Neural cell (in vitro differentiated cells): ENCODE measurements at regions not wholly inside any gene's neighbourhood (a gene's known extent, or its start where the extent isn't known, plus 50 kb on each side); places are given as distances from the start of the nearest gene placed in this dataset.

ENCODE experiments used
- CTCF ChIP-seq: fragments of 450-650 bp; IDR thresholded peaks from 2 replicates; pipeline ENCODE4 v1.5.1; 2014; ENCODE audit warnings: antibody characterized with exemption, mild to moderate bottlenecking, moderate library complexity; ENCODE audit not compliant: poor library complexity, severe bottlenecking
- EP300 ChIP-seq: fragments of 450-650 bp; conservative IDR thresholded peaks from 2 replicates; pipeline ENCODE4 v1.6.1; 2014; ENCODE audit warnings: antibody characterized with exemption, mild to moderate bottlenecking, moderate library complexity; ENCODE audit not compliant: poor library complexity, severe bottlenecking
- EZH2 ChIP-seq: fragments of 200-600, 300-800 bp; shearing (Covaris generic), sonication (generic); IDR thresholded peaks from 2 replicates; pipeline ENCODE4 v1.6.1; 2014; ENCODE audit warnings: antibody characterized with exemption, low read length, borderline replicate concordance, mild to moderate bottlenecking; ENCODE audit not compliant: insufficient read depth, poor library complexity, severe bottlenecking
- POLR2AphosphoS5 ChIP-seq: IDR thresholded peaks from 2 replicates; pipeline ENCODE4 v1.6.1; 2012
- REST ChIP-seq: IDR thresholded peaks from 2 replicates; pipeline ENCODE4 v1.6.1; 2012; ENCODE audit warnings: borderline replicate concordance
- SMC3 ChIP-seq: fragments of 450-650 bp; conservative IDR thresholded peaks from 2 replicates; pipeline ENCODE4 v1.6.1; 2014; ENCODE audit warnings: antibody characterized with exemption, mild to moderate bottlenecking, moderate library complexity; ENCODE audit not compliant: poor library complexity
- TAF1 ChIP-seq: IDR thresholded peaks from 2 replicates; pipeline ENCODE4 v1.6.1; 2012; ENCODE audit warnings: low read depth

- TF ChIP-seq EZH2, result no peak
- TF ChIP-seq CTCF, result no peak
- TF ChIP-seq REST, result no peak
- no peak for TF ChIP-seq SMC3
- TF ChIP-seq POLR2AphosphoS5, result no peak
- no peak for TF ChIP-seq TAF1
- no peak for TF ChIP-seq EP300
Measured at GRCh38 chr11:23931443-23931842, 565.4 kb upstream of the LUZP2 start.
